OCI-LY1 (cell line): ENCODE measurements at regions not wholly inside any gene's neighbourhood (a gene's known extent, or its start where the extent isn't known, plus 50 kb on each side); places are given as distances from the start of the nearest gene placed in this dataset.

Source experiments
- H2AFZ ChIP-seq: fragments of 200-600 bp; sonication (generic), shearing (Covaris generic); 2 replicates; pipeline ENCODE4 v1.6.0; 2014; ENCODE audit warnings: antibody characterized with exemption, mild to moderate bottlenecking, low read length
- H3F3A ChIP-seq: fragments of 200-600 bp; sonication (generic), shearing (Covaris generic); 2 replicates; pipeline ENCODE4 v1.6.0; 2014; ENCODE audit warnings: mild to moderate bottlenecking, antibody characterized with exemption, low read length, moderate library complexity; ENCODE audit not compliant: insufficient read depth
- H3K27ac ChIP-seq: fragments of 200-600 bp; sonication (generic); 2 replicates; pipeline ENCODE4 v1.5.1; 2014; ENCODE audit warnings: low read length, mixed run types, mild to moderate bottlenecking, low read depth; ENCODE audit not compliant: poor library complexity, severe bottlenecking
- H3K27me3 ChIP-seq: fragments of 200-600 bp; sonication (generic); 2 replicates; pipeline ENCODE4 v1.6.0; 2014; ENCODE audit warnings: antibody characterized with exemption, mild to moderate bottlenecking, low read length, moderate library complexity; ENCODE audit not compliant: insufficient read depth
- H3K36me3 ChIP-seq: fragments of 200-600 bp; sonication (generic); 2 replicates; pipeline ENCODE4 v1.6.1; 2014; ENCODE audit warnings: mild to moderate bottlenecking, antibody characterized with exemption, low read length, moderate library complexity, mixed read lengths; ENCODE audit not compliant: insufficient read depth
- H3K4me1 ChIP-seq: fragments of 200-600 bp; sonication (generic); 2 replicates; pipeline ENCODE4 v1.5.1; 2014; ENCODE audit warnings: mild to moderate bottlenecking, low read length, moderate library complexity; ENCODE audit not compliant: insufficient read depth, severe bottlenecking
- H3K4me2 ChIP-seq: fragments of 200-600 bp; sonication (generic), shearing (Covaris generic); 2 replicates; pipeline ENCODE4 v1.6.1; 2014; ENCODE audit warnings: low read length
- H3K4me3 ChIP-seq: fragments of 200-600 bp; sonication (generic); 2 replicates; pipeline ENCODE4 v1.5.1; 2014; ENCODE audit warnings: low read length, low read depth, mild to moderate bottlenecking, mixed read lengths; ENCODE audit not compliant: poor library complexity, severe bottlenecking
- H3K79me2 ChIP-seq: fragments of 200-600 bp; shearing (Covaris generic); 2 replicates; pipeline ENCODE4 v1.6.1; 2016; ENCODE audit warnings: mixed run types, low read length, mixed read lengths; ENCODE audit not compliant: insufficient read depth
- H3K9ac ChIP-seq: fragments of 200-600 bp; sonication (generic), shearing (Covaris generic); 2 replicates; pipeline ENCODE4 v1.6.1; 2014; ENCODE audit warnings: mild to moderate bottlenecking, low read length, mixed read lengths
- H3K9me2 ChIP-seq: fragments of 200-600 bp; sonication (generic), shearing (Covaris generic); 2 replicates; pipeline ENCODE4 v1.6.1; 2014; ENCODE audit warnings: low read depth, mild to moderate bottlenecking, low read length, mixed read lengths
- H3K9me3 ChIP-seq: fragments of 200-600 bp; shearing (Covaris generic); 2 replicates; pipeline ENCODE4 v1.6.1; 2014; ENCODE audit warnings: low read length, mixed read lengths
- H4K20me1 ChIP-seq: fragments of 200-600 bp; sonication (generic), shearing (Covaris generic); 2 replicates; pipeline ENCODE4 v1.6.0; 2016; ENCODE audit warnings: mild to moderate bottlenecking, low read length; ENCODE audit not compliant: insufficient read depth
- EZH2 ChIP-seq: fragments of 200-600 bp; sonication (generic), shearing (Covaris generic); IDR thresholded peaks from 2 replicates; pipeline ENCODE4 v1.8.0; 2017; ENCODE audit warnings: borderline replicate concordance, mixed run types, mild to moderate bottlenecking, antibody characterized with exemption, low read length, moderate library complexity, mixed read lengths
- TF ChIP-seq, protein P1 (sequence below): fragments of 200-600 bp; sonication (generic), shearing (Covaris generic); IDR thresholded peaks from 2 replicates; pipeline ENCODE4 v1.5.1; 2017; ENCODE audit warnings: mild to moderate bottlenecking, antibody characterized with exemption, low read length, moderate library complexity, mixed read lengths

DNA sequence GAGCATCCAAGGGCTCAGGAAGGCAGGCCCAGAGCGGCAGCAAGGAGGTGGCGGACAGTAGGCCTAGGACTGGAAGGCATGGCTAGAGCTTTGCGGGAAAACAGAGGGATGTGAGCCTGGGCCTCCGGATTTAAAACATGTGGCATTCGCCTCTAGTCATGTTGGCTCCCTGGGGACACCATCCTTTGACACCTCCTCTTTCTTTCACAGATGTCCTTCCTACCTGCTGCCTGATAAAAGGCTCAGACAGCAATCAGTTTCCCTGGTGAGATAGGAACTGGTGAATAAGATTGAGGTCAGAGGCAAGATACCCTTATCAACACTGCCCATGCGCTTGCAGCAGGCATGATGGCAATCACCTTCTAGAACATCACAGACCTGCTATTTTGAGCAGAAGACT, 277.6 kb downstream of the SIPA1L2 start:
- no peaks in the 10 kb centered on the region for H3K9me3 ChIP-seq
- H3K9ac ChIP-seq: no peak overlapping the region
- no peaks in the 10 kb centered on the region for H3K79me2 ChIP-seq
- no peak overlapping the region for H2AFZ ChIP-seq
- no peaks in the 10 kb centered on the region for H3F3A ChIP-seq
- no peaks in the 10 kb centered on the region for H3K36me3 ChIP-seq
- H3K27me3 ChIP-seq: no peaks in the 10 kb centered on the region; the same call in 1 of the 2 replicates
- no peaks in the 10 kb centered on the region for H3K4me1 ChIP-seq
- H3K4me3 ChIP-seq: no peak overlapping the region
- TF ChIP-seq, protein P1, sequence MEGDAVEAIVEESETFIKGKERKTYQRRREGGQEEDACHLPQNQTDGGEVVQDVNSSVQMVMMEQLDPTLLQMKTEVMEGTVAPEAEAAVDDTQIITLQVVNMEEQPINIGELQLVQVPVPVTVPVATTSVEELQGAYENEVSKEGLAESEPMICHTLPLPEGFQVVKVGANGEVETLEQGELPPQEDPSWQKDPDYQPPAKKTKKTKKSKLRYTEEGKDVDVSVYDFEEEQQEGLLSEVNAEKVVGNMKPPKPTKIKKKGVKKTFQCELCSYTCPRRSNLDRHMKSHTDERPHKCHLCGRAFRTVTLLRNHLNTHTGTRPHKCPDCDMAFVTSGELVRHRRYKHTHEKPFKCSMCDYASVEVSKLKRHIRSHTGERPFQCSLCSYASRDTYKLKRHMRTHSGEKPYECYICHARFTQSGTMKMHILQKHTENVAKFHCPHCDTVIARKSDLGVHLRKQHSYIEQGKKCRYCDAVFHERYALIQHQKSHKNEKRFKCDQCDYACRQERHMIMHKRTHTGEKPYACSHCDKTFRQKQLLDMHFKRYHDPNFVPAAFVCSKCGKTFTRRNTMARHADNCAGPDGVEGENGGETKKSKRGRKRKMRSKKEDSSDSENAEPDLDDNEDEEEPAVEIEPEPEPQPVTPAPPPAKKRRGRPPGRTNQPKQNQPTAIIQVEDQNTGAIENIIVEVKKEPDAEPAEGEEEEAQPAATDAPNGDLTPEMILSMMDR: no peak
- TF ChIP-seq EZH2: no peak
- H3K4me2 ChIP-seq: no peak overlapping the region
- H4K20me1 ChIP-seq: no peaks in the 10 kb centered on the region
- H3K27ac ChIP-seq: no peak overlapping the region
- no peaks in the 10 kb centered on the region for H3K9me2 ChIP-seq

DNA sequence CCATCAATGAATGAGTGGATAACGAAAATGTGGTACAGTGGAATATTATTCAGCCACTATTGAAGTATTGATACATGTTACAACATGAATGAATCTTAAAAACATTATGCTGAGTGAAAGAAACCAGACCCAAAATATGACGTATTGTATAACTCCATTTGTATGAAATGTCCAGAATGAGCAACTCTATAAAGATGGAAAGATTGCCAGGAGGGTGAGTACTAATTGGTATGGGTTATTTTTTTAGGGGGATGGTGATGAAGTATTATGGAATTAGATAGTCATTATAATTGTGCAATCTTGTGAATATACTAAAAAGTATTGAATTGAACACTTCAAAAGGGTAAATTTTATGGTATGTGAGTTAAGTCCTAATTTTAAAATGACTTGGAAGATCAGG, 278.6 kb downstream of the SIPA1L2 start:
- no peaks in the 10 kb centered on the region for H3K79me2 ChIP-seq
- H3K9me3 ChIP-seq: no peaks in the 10 kb centered on the region
- H3F3A ChIP-seq: no peaks in the 10 kb centered on the region
- no peaks in the 10 kb centered on the region for H3K36me3 ChIP-seq
- no peak overlapping the region for H3K9ac ChIP-seq
- H4K20me1 ChIP-seq: no peaks in the 10 kb centered on the region
- no peak for TF ChIP-seq EZH2
- TF ChIP-seq, protein P1: no peak
- no peak overlapping the region for H3K4me2 ChIP-seq
- H3K9me2 ChIP-seq: no peaks in the 10 kb centered on the region
- H3K27me3 ChIP-seq: no peaks in the 10 kb centered on the region; the same call in 1 of the 2 replicates
- H3K4me1 ChIP-seq: no peaks in the 10 kb centered on the region
- no peak overlapping the region for H2AFZ ChIP-seq
- no peak overlapping the region for H3K4me3 ChIP-seq
- H3K27ac ChIP-seq: no peak overlapping the region

DNA sequence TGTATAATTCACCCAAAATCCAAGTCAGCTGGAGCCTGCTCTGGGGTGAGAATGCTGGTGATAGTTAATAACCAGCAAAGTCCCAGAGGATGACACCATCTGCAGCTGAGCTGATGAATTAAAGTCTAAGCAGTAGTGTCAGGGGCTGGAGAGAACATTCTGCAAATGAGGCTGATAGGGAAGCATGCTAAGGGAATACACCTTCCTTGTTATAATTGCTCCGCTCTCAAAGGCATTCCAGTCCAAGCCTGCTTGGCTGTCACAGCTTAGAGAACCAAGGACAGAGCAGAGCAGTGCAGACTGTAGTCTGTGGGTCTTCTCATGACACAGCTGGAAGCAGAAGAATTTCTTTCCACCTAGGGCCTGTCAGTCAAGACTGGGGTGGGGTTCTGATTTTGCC, 283.1 kb downstream of the SIPA1L2 start:
- no peaks in the 10 kb centered on the region for H4K20me1 ChIP-seq
- no peaks in the 10 kb centered on the region for H3K27me3 ChIP-seq
- TF ChIP-seq EZH2: no peak
- TF ChIP-seq, protein P1: no peak
- H3K79me2 ChIP-seq: no peaks in the 10 kb centered on the region
- H3K27ac ChIP-seq: no peak overlapping the region
- no peak overlapping the region for H2AFZ ChIP-seq
- no peak overlapping the region for H3K4me3 ChIP-seq
- no peaks in the 10 kb centered on the region for H3K36me3 ChIP-seq
- H3K9me2 ChIP-seq: no peaks in the 10 kb centered on the region
- no peaks in the 10 kb centered on the region for H3F3A ChIP-seq
- no peaks in the 10 kb centered on the region for H3K4me1 ChIP-seq
- no peaks in the 10 kb centered on the region for H3K9me3 ChIP-seq
- H3K4me2 ChIP-seq: no peak overlapping the region
- H3K9ac ChIP-seq: no peak overlapping the region
